NCI-H1105 treated with DMSO at 0.1 percent for 48 hours (cell line): ENCODE measurements at regions not wholly inside any gene's neighbourhood (a gene's known extent, or its start where the extent isn't known, plus 50 kb on each side); places are given as distances from the start of the nearest gene placed in this dataset.
"Not testable (repeated sequence)": the region's sequence is repeated elsewhere in the genome, so short reads cannot be mapped to it uniquely, and the experiment has no call there.

Experiments used
- DNase-seq: peaks from one replicate; lab custom pipeline; 2025; lab: John Stamatoyannopoulos, UW

DNA sequence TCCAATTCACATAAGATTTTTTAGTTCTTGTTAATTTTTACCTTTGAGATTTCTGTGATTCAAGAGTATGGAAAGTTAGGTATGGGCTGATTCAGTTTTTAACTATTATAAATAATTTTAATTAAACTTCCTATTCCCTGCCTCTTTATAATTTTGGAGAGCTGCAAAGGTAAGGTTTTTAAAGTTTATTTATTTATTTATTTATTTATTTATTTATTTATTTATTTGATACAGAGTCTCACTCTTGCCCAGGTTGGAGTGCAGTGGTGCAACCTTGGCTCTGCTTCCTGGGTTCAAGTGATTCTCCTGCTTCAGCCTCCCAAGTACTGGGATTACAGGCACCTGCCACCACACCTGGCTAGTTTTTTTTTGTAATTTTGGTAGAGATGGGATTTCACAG, 215.5 kb upstream of the FIGN start:
- no peak for DNase-seq

- DNase-seq: no peak
Observed at GRCh38 chr2:163949693-163950092, 213.9 kb upstream of the FIGN start.

DNA sequence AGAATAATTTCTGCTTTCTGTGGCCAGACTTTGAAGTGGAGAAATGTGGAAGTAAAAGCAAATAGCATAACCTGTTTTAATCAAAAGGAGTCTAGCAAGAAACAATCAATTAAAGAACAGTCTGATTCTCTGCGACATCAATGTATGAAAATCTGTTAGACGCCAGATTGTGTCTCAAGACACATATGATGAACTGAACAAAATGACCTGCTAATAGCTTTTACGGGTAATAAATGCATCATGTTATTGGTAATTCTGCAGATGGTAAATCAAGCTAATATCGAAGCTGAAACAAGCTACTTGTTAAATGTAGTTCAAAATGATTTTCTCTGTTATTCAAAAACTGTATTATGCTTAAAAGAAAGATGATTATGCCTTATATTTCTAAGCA, 208.5 kb upstream of the FIGN start:
- DNase-seq: no peak

- DNase-seq: no peak
Observed at GRCh38 chr2:163943403-163944346, 207.9 kb upstream of the FIGN start.

GRCh38 chr2:163934131-163934530, 198.3 kb upstream of the FIGN start:
- DNase-seq: peak; percentile 31

- no peak for DNase-seq
Observed at GRCh38 chr2:163919717-163920116, 183.9 kb upstream of the FIGN start.

- not testable (repeated sequence) for DNase-seq
Observed at GRCh38 chr2:163914486-163914885, 178.7 kb upstream of the FIGN start.

- DNase-seq: not testable (repeated sequence)
Observed at GRCh38 chr2:163913532-163913944, 177.7 kb upstream of the FIGN start.

- no peak for DNase-seq
Observed at GRCh38 chr2:163909411-163910080, 173.7 kb upstream of the FIGN start.

DNA sequence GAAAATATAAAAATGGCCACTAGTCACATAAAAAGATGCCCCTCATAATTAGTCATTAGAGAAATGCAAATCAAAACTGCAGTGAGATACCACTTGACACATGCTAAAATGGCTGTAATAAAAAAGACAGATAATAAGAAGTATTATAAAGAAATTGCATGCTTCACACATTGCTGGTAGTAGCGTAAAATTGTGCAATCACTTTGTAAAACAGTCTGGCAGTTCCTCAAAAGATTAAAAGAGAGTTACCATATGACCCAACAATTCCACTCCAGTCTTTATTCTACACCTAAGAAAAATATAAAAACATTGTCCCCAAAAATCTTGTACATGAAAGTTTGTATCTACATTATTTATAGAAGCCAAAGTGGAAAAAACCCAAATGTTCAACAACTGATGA, 170.6 kb upstream of the FIGN start:
- no peak for DNase-seq

DNA sequence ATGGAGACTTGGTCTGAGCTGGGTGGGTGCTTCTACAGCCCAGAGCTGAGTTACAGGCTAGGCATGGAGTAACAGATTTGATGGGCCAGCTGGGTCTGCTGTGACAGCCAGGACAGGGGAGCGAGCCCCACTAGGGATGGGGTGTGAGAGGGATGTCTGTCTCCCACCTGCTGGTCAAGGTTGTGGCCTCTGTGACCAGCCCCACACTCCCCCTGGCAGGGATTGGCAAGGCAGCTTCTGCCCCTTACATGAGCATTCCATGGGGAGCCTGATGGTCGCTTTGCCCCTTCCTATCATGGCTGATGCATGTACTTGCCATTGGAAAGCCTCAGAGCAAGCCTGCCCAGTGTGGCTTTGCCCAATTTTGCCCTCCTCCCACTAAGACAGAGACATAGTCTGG, 162.0 kb upstream of the FIGN start:
- no peak for DNase-seq

DNA sequence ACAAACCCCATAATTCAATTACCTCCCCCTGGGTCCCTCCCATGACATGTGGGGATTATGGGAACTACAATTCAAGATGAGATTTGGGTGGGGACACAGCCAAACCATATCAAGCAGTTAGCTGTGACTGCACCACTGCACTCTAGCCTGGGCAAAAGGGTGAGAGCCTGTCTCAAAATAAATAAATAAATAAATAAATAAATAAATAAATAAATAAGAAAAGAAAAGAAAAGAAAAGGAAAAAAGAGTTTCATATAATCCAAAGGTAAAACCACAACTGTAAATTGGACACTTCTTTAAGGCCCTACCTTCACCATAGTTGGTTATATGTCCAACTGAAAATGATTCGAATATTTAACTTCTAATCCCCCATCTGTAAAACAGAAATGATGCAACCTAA, 157.6 kb upstream of the FIGN start:
- not testable (repeated sequence) for DNase-seq

DNA sequence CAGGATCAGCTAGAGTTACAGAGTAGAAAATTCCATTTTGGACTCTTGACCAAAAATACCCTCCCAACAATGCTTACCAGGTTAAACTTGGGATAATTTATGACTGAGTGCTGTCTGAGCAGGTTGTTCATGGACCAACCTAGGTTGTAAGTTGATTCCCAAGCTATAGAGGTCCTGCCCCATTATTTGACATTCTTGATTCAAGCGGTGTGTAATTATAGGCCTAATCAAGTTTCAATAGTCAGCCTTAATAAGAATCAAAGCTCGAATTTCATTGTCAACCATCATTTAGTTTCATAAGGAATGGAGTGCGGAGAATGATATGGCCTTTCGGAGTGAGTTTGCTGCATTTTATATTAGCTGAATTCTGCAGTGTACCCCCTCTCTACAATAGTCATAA, 152.8 kb upstream of the FIGN start:
- DNase-seq: peak; percentile 79

GRCh38 chr2:163887182-163887581, 151.4 kb upstream of the FIGN start:
- no peak for DNase-seq

DNA sequence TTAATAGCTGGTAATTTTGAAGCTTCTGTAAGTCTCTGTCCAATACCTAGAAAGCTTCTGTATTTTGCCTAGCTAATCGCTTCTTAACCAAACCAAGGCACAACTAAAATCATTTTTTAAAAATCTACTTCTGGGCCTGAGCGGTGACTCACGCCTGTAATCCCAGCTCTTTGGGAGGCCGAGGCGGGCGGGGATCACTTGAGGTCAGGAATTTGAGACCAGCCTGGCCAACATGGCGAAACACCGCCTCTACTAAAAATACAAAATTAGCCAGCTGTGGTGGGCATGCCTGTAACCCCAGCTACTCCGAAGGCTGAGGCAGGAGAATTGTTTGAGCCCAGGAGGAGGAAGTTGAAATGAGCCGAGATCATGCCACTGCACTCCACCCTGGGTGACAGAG, 148.6 kb upstream of the FIGN start:
- no peak for DNase-seq

- no peak for DNase-seq
Observed at GRCh38 chr2:163878718-163879117, 142.9 kb upstream of the FIGN start.

- DNase-seq: no peak
Observed at GRCh38 chr2:163877316-163877715, 141.5 kb upstream of the FIGN start.

DNA sequence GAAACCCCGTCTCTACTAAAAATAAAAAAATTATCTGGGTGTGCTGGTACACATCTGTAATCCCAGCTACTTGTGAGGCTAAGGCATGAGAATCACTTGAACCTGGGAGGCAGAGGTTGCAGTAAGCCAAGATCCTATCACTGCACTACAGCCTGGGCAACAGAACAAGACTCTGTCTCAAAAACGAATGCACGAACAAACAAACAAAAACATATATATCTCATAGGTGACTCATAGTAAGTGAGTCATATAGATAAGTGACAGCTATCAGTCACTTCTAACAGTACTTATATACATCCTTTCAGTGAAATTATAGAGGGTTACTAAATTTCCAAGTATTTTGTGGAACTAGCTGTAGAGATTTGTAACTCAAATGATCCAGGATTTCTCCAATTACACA, 127.3 kb upstream of the FIGN start:
- DNase-seq: no peak

- no peak for DNase-seq
Observed at GRCh38 chr2:163859951-163860350, 124.1 kb upstream of the FIGN start.

GRCh38 chr2:163856941-163857340, 121.1 kb upstream of the FIGN start:
- no peak for DNase-seq

DNA sequence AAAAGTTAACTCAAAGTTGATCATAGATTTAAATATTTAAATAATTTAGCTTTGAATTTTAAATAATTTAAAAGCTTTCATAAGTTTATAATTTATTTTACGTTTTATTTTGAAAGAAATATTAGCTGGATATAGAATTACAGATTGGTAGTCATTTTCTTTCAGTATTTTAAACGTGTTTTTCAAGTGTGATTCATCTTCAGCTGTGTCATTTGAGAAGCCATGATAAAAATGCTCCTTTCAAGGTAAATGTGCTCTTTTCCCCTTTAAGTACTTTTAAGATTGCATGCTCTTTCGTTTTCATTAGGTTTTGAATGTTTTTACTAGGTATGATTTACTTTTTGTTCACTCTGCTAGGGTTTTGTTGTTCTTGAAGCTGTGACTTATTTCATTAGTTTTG, 116.8 kb upstream of the FIGN start:
- no peak for DNase-seq

DNA sequence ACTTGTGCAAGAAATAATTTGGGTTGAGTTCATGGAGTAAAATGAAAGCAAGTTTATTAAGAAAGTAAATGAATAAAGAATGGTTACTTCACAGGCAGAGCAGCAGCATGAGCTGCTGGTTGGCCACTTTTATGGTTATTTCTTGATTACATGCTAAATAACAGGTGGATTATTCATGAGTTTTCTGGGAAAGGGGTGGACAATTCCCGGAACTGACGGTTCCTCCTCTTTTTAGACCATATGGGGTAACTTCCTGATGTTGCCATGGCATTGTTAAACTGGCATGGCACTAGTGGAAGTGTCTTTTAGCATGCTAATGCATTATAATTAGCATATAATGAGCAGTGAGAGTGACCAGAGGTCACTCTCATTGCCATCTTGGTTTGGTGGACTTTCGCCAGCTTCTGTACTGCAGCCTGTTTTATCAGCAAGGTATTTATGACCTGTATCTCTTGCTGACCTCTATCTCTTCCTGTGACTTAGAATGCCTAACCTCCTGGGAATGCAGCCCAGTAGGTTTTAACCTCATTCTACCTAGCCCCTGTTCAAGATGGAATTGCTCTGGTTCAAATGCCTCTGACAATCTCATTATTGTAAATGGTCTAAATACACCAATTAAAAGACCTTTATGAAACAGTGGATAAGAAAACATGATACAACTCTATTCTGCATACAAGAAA, 114.1 kb upstream of the FIGN start:
- no peak for DNase-seq

DNA sequence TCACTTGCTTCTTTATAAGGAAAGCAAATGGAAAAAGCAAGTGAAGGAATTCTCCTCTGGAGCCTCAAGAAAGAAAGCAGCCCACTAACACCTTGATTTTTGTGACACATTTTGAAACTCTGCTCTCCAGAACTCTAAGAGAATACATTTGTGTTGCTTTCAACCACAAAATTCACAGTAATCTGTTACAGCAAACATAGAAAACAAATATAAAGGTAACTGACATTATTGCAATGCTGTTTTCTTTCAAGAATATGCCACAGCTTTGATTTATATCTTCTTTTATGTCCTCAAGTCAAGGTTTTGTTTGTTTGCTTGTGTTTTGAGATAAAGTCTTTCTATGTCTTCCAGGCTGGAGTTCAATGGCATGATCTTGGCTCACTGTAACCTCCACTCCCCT, 103.1 kb upstream of the FIGN start:
- no peak for DNase-seq
